ENCODE measurements at regions not wholly inside any gene's neighbourhood (a gene's known extent, or its start where the extent isn't known, plus 50 kb on each side); places are given as distances from the start of the nearest gene placed in this dataset.

- TF ChIP-seq GATA2 (IDR thresholded peaks at IDR 0.05; ENCODE audit: low read depth, low read length): no peak
- TF ChIP-seq GATA3 (IDR thresholded peaks at IDR 0.05; ENCODE audit: low read depth, low read length): no peak
Measured at GRCh38 chr16:17628983-17629382, 158.2 kb upstream of the XYLT1 start.

DNA sequence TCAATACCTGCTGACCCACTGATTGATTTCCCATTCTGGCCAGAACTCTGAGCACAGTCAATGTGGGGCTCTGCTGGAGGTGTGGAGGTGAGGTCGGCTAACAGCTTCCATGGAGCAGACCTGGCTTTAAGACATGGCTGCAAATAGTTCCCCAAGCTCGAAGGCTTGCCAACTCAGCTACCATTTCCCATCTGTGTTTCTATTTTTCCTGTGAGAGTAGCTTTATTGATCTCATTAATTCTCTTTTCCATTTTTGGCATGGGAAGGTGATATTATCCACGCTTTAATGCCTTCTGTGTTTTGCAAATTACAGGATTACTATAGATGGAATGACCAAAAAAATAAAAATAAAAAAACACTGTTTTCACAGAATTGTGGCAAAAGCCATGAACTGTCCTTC lies 151.6 kb upstream of the XYLT1 start:
- TF ChIP-seq GATA2 (IDR thresholded peaks at IDR 0.05; ENCODE audit: low read depth, low read length) (no peak), GATA3 (IDR thresholded peaks at IDR 0.05; ENCODE audit: low read depth, low read length) (no peak)

GRCh38 chr16:17619261-17619660 lies 148.5 kb upstream of the XYLT1 start:
- no peak for TF ChIP-seq GATA3 (IDR thresholded peaks at IDR 0.05; ENCODE audit: low read depth, low read length)
- TF ChIP-seq GATA2 (IDR thresholded peaks at IDR 0.05; ENCODE audit: low read depth, low read length): no peak

DNA sequence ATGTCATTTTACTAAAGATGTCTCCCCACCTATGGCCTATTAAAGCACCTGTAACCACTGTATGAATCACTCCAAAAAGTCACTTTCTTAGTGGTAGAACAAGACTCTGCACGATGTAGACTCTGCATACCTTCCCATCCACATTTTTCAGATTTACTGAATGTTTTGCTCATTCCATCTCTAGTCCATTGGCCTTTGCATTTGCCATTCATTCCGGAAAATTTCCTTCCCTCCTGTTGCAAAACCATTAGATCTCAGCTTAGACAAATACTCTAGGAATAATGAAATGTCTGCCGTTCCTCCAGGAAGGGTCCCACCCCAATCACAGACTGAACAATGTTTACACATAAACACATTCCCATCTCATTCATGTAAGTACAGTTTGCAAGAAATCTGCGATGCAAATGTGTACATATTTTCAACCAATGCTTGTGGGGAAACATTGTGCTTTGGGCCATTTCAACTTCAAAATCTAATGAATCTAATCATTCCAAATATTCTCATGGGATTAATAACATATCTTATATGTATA lies 146.3 kb upstream of the XYLT1 start:
- TF ChIP-seq GATA3 (IDR thresholded peaks at IDR 0.05; ENCODE audit: low read depth, low read length) (no peak), GATA2 (IDR thresholded peaks at IDR 0.05; ENCODE audit: low read depth, low read length) (no peak)

- TF ChIP-seq GATA2 (IDR thresholded peaks at IDR 0.05; ENCODE audit: low read depth, low read length) (no peak), GATA3 (IDR thresholded peaks at IDR 0.05; ENCODE audit: low read depth, low read length) (no peak)
Measured at GRCh38 chr16:17612336-17612735, 141.6 kb upstream of the XYLT1 start.

DNA sequence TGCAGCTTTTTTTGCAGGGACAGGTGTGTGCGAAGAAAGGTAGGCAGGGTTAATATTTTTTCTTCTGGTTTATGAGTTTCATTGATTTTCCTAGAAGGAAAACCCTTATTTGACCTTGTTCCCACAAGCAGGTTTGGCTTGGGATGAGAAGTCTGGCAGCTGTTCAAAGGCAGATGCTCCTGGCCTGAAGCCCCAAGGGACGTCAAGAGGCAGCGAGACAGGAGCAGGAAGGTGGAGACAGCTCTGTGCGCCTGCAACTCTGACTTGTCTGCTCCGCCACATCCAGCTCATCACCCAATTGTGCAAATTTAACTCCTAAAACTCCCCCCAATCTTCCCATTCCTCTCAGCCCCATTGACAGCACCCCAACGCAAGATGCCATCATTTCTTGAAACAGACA lies 136.8 kb upstream of the XYLT1 start:
- TF ChIP-seq GATA2 (IDR thresholded peaks at IDR 0.05; ENCODE audit: low read depth, low read length): no peak
- TF ChIP-seq GATA3 (IDR thresholded peaks at IDR 0.05; ENCODE audit: low read depth, low read length): no peak

DNA sequence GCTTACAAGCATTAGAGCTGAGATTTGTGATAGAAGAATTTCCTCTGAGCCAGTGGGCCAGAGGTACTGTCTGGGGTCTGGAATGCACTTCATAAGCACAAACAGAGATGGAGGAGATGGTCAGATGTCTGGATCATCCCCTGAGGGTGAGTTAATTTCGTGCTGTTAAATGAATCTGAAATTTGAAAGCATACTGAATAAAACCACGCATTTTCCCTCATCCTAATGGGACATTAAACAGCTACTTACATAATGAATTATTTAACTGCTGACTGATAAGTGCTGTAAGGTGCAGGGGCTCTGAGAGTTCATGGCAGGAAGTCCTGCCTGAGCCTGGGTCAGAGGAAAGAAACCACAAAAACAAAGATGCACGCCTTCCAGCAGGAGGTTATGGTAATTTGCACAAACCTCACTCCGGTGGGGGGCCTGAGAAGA lies 136.3 kb upstream of the XYLT1 start:
- TF ChIP-seq GATA2 (IDR thresholded peaks at IDR 0.05; ENCODE audit: low read depth, low read length) (peak; percentile 77), GATA3 (IDR thresholded peaks at IDR 0.05; ENCODE audit: low read depth, low read length) (no peak)

DNA sequence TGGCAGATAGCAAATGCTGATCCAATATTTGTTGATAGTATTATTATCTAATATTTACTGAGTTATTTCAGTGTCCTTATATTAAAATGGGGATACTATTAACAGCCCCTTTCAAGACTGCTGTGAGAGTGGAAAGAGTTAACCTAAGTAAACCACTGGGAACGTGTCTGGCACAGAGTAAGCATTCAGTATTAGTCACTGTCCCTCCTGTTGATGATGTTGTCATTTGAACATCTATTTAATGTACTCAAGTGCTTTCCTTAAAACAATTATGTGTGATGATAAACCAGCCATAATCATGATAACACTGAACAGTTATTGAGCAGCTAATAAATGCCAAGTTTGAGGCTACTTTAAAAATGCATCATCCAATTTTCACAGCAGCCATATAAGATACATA lies 135.7 kb upstream of the XYLT1 start:
- TF ChIP-seq GATA2 (IDR thresholded peaks at IDR 0.05; ENCODE audit: low read depth, low read length) (no peak), GATA3 (IDR thresholded peaks at IDR 0.05; ENCODE audit: low read depth, low read length) (no peak)

- TF ChIP-seq GATA2 (IDR thresholded peaks at IDR 0.05; ENCODE audit: low read depth, low read length) (no peak), GATA3 (IDR thresholded peaks at IDR 0.05; ENCODE audit: low read depth, low read length) (no peak)
Measured at GRCh38 chr16:17605784-17606183, 135.0 kb upstream of the XYLT1 start.

DNA sequence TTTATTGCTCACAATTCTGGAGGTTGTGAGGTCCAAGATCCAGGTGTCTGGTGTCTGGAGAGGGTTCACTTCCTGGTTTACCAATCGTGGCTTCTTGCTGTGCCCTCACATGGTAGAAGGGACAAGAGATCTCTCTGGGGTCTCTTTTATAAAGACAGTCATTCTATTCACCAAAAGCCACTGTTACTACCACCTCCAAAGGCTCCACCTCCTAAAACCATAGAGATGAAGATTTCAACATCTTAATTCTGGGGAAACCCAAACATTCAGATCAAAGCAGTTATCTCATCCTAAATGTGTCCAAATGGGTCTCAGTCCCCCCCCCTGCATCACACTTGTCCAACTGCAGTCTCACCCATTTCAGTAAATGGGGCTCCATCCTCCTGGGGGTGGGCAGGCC lies 132.9 kb upstream of the XYLT1 start:
- no peak for TF ChIP-seq GATA2 (IDR thresholded peaks at IDR 0.05; ENCODE audit: low read depth, low read length)
- no peak for TF ChIP-seq GATA3 (IDR thresholded peaks at IDR 0.05; ENCODE audit: low read depth, low read length)

GRCh38 chr16:17602678-17603077 lies 131.9 kb upstream of the XYLT1 start:
- TF ChIP-seq GATA2 (IDR thresholded peaks at IDR 0.05; ENCODE audit: low read depth, low read length) (no peak), GATA3 (IDR thresholded peaks at IDR 0.05; ENCODE audit: low read depth, low read length) (no peak)

DNA sequence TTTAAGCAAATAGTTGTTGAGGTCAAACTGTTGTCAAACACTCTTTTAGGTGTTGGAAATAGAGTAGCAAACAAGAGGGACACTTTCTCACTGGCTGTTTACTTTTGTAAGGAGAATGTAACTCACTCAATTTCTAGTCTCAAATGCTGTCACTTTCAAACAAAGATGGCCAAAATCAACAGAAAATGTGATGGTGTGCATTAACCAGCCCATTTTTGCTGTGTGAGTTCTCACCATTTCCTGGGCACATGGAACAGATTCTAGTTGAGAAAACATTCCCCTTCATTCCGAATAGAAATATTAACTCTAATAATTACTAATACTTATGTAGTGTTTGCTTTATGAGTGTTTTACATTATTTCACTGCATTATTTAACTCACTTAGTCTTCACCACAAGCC lies 128.2 kb upstream of the XYLT1 start:
- no peak for TF ChIP-seq GATA3 (IDR thresholded peaks at IDR 0.05; ENCODE audit: low read depth, low read length)
- TF ChIP-seq GATA2 (IDR thresholded peaks at IDR 0.05; ENCODE audit: low read depth, low read length): no peak

- peak; percentile 80 for TF ChIP-seq GATA3 (IDR thresholded peaks at IDR 0.05; ENCODE audit: low read depth, low read length)
- peak; percentile 91 for TF ChIP-seq GATA2 (IDR thresholded peaks at IDR 0.05; ENCODE audit: low read depth, low read length)
Measured at GRCh38 chr16:17591655-17592405, 121.1 kb upstream of the XYLT1 start.

- TF ChIP-seq GATA2 (IDR thresholded peaks at IDR 0.05; ENCODE audit: low read depth, low read length): no peak
- TF ChIP-seq GATA3 (IDR thresholded peaks at IDR 0.05; ENCODE audit: low read depth, low read length): no peak
Measured at GRCh38 chr16:17590711-17591654, 120.2 kb upstream of the XYLT1 start.
